ENCODE measurements at regions not wholly inside any gene's neighbourhood (a gene's known extent, or its start where the extent isn't known, plus 50 kb on each side); places are given as distances from the start of the nearest gene placed in this dataset.
"Not testable (repeated sequence)": the region's sequence is repeated elsewhere in the genome, so short reads cannot be mapped to it uniquely, and the experiment has no call there.

GRCh38 chr12:124706363-124706762, 139.0 kb upstream of the NCOR2 start:
- DNase-seq (ENCODE audit: low read depth) = no peak

GRCh38 chr12:124705545-124706138, 138.2 kb upstream of the NCOR2 start:
- DNase-seq (ENCODE audit: low read depth) = no peak

- DNase-seq (ENCODE audit: low read depth) = no peak
Observed at GRCh38 chr12:124704619-124705018, 137.2 kb upstream of the NCOR2 start.

- DNase-seq (ENCODE audit: low read depth) = no peak
Observed at GRCh38 chr12:124703856-124704255, 136.4 kb upstream of the NCOR2 start.

GRCh38 chr12:124702736-124703135, 135.3 kb upstream of the NCOR2 start:
- no peak for DNase-seq (ENCODE audit: low read depth)

GRCh38 chr12:124700810-124701592, 133.6 kb upstream of the NCOR2 start:
- no peak for DNase-seq (ENCODE audit: low read depth)

- no peak for DNase-seq (ENCODE audit: low read depth)
Observed at GRCh38 chr12:124699909-124700308, 132.5 kb upstream of the NCOR2 start.

GRCh38 chr12:124698998-124699305, 131.5 kb upstream of the NCOR2 start:
- DNase-seq (ENCODE audit: low read depth) = no peak

GRCh38 chr12:124698211-124698997, 131.0 kb upstream of the NCOR2 start:
- DNase-seq (ENCODE audit: low read depth) = no peak

- DNase-seq (ENCODE audit: low read depth) = not testable (repeated sequence)
Observed at GRCh38 chr12:124697722-124698121, 130.3 kb upstream of the NCOR2 start.

- no peak for DNase-seq (ENCODE audit: low read depth)
Observed at GRCh38 chr12:124696693-124697476, 129.5 kb upstream of the NCOR2 start.

GRCh38 chr12:124695861-124696260, 128.4 kb upstream of the NCOR2 start:
- DNase-seq (ENCODE audit: low read depth) = no peak

- no peak for DNase-seq (ENCODE audit: low read depth)
Observed at GRCh38 chr12:124694846-124695497, 127.6 kb upstream of the NCOR2 start.

GRCh38 chr12:124694250-124694649, 126.8 kb upstream of the NCOR2 start:
- DNase-seq (ENCODE audit: low read depth) = no peak

GRCh38 chr12:124693111-124693723, 125.8 kb upstream of the NCOR2 start:
- DNase-seq (ENCODE audit: low read depth) = no peak

- DNase-seq (ENCODE audit: low read depth) = no peak
Observed at GRCh38 chr12:124692443-124692842, 125.0 kb upstream of the NCOR2 start.

- no peak for DNase-seq (ENCODE audit: low read depth)
Observed at GRCh38 chr12:124691429-124691828, 124.0 kb upstream of the NCOR2 start.

GRCh38 chr12:124689631-124690030, 122.2 kb upstream of the NCOR2 start:
- DNase-seq (ENCODE audit: low read depth) = no peak

GRCh38 chr12:124688356-124688992, 121.1 kb upstream of the NCOR2 start:
- DNase-seq (ENCODE audit: low read depth) = no peak

- no peak for DNase-seq (ENCODE audit: low read depth)
Observed at GRCh38 chr12:124687917-124688316, 120.5 kb upstream of the NCOR2 start.

All from CMK (cell line).